SK-N-SH treated with all-trans-retinoic acid at 6 μM for 48 hours (cell line): ENCODE measurements at regions not wholly inside any gene's neighbourhood (a gene's known extent, or its start where the extent isn't known, plus 50 kb on each side); places are given as distances from the start of the nearest gene placed in this dataset.
"Not testable (repeated sequence)": the region's sequence is repeated elsewhere in the genome, so short reads cannot be mapped to it uniquely, and the experiment has no call there.

Source experiments
- ATAC-seq: fragments of 200-7000 bp; cut with Tn5 transposase; 3 replicates; pipeline ENCODE4 v1.9.1; 2020; ENCODE audit warnings: mild to moderate bottlenecking, moderate library complexity

DNA sequence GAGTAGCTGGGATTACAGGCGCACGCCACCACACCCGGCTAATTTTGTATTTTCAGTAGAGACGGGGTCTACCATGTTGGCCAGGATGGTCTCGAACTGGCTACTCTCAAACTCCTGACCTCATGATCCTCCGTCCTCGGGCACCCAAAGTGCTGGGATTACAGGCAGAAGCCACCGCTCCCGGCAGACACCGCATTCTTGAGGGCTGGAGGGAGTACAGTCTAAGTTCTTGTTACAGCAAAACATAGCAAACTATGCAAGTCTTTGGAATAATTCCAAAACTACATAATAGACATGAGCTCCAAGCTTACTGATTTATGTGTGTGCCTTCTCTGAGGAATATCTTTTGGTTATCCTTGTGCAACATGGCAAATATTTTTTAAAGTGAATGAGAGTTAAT lies 299.1 kb upstream of the ZNF658 start:
- not testable (repeated sequence) for ATAC-seq

- not testable (repeated sequence) for ATAC-seq
Measured at GRCh38 chr9:66631521-66632046, 268.9 kb upstream of the ZNF658 start.

DNA sequence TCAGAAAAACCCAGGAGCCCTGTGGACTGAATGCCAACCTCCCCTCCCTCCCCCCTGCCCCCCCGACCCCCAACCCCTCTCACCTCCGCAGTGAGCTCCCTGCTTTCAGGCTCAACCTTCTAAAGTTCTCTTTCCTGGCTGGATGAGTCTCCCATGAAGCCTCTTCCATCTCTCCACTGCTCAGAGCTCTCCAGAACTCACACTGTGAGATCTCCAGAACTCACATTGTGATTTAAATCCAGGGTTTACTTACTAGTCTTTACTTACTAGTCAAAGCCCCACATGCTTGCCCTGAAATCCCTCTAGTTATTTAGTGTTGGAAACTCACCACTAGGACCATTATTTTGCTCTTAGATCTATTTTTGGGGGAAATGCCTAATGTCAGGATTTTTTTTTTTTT lies 252.8 kb upstream of the ZNF658 start:
- ATAC-seq = not testable (repeated sequence)

GRCh38 chr9:66690242-66690641 lies 210.3 kb upstream of the ZNF658 start:
- not testable (repeated sequence) for ATAC-seq

GRCh38 chr9:66695561-66696240 lies 204.8 kb upstream of the ZNF658 start:
- ATAC-seq = not testable (repeated sequence)

DNA sequence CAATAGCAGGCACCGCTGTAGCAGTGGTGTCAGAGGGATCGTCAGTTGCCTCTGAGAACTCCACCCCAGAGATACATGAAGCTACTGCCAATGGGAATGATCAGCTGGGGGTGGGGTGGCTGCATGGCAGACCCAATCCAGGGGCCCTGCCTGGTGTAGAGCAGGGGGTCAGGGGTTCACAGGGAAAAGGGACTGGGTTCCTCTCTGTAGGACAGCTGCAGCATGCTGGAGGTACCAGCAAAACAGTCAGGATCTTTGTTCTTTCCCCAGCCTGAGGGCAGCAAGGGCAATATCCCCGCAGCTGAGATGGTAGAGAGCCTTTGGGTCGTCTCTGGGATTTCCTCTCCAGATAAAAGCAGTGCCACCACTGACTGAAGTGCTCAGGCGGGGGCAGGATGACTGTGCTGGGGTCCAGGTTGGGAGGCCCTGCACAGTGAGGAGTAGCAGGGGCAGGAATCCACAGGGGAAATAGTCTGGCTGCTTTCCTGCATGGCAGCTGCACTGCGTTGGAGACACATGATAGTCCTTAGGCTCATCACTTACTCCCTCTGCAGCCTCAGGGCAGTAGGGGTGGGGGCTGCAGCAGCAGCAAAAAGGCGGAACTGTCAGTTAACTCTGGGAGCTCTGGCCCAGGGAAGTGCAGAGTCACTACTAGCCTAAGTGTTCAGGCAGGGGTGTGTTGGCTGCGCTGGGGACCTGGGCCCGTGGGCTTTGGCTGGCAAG lies 203.0 kb upstream of the ZNF658 start:
- not testable (repeated sequence) for ATAC-seq

- ATAC-seq = not testable (repeated sequence)
Measured at GRCh38 chr9:66698066-66698455, 202.5 kb upstream of the ZNF658 start.

GRCh38 chr9:66701411-66702377 lies 198.8 kb upstream of the ZNF658 start:
- not testable (repeated sequence) for ATAC-seq

DNA sequence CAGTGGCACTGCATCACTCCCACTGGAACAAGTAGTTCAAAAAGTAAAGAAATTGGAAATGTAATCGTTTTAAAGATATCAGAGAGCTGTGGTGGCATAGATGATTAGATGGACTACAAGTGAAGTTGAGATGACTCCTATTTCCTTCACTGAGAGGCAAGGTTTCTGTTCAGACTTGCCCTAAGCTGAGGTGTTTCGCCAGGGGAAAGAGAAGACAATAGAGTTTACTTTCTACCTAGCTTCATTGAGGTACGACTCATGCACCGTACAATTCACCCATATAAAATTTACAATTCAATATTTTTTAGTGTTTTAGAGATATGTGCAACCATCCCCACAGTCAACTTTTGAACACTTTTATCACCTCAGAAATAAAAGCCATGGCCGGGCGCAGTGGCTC lies 189.0 kb upstream of the ZNF658 start:
- not testable (repeated sequence) for ATAC-seq

- not testable (repeated sequence) for ATAC-seq
Measured at GRCh38 chr9:66712870-66713269, 187.7 kb upstream of the ZNF658 start.

- ATAC-seq = peak; percentile 74; the same call in 2 of the 3 replicates
Measured at GRCh38 chr9:66713552-66713951, 187.0 kb upstream of the ZNF658 start.

GRCh38 chr9:66720845-66721244 lies 179.7 kb upstream of the ZNF658 start:
- ATAC-seq = not testable (repeated sequence)

DNA sequence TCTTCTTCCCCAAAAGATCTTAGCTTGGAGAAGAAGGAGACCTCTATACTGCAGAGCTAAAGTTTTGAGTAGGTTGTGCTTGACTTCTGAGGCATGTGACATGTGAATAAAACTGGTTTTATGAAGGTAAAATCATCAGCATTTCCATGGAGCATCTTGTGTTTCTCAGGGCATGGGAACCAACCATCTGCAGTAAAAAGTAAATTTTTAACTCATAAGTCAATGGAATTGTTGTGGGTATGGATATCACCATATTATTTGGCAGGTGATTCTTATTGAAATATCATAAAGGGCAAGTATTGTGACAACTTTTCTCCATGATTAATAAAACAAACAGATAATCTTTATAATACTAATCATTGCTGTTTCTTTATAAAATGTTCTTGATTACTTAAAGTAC lies 173.0 kb upstream of the ZNF658 start:
- not testable (repeated sequence) for ATAC-seq

DNA sequence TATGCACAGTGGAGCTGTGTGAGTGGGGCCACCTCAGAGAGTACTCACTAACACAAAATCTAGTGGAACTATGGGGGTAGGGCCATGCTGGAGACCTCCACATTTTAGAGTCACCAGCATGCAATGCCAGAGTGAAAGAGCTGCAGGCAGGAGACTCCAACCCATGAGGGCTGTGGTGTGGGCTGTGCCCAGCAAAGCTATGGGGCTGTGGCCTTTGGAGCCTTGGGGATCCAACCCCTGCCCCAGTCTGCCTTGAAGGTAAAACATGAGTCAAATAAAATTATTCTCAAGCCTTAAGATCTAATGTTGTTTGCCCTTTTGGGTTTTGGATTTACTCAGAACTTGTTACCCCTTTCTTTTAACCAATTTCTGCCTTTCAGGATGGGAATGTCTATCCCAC lies 163.8 kb upstream of the ZNF658 start:
- not testable (repeated sequence) for ATAC-seq

- ATAC-seq = not testable (repeated sequence)
Measured at GRCh38 chr9:66738418-66738817, 162.1 kb upstream of the ZNF658 start.

DNA sequence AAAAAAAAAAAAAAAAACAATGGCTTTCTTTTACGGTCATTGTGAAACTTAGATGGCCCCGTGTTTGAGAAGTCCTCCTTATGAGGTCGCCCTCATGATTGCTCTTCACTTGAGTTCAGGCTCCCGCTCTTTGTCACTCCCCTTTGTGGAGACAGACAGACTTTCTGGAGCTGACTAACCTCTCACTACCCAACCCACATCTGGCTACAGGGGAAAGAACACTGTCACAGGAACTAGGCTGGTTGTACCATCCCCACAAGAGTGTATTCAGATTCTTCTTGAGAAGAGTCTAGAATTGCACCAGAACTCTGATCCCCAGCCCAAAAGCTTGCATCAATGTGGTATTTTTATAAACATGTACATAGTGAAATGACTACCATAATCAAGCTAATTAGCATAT lies 160.4 kb upstream of the ZNF658 start:
- not testable (repeated sequence) for ATAC-seq

DNA sequence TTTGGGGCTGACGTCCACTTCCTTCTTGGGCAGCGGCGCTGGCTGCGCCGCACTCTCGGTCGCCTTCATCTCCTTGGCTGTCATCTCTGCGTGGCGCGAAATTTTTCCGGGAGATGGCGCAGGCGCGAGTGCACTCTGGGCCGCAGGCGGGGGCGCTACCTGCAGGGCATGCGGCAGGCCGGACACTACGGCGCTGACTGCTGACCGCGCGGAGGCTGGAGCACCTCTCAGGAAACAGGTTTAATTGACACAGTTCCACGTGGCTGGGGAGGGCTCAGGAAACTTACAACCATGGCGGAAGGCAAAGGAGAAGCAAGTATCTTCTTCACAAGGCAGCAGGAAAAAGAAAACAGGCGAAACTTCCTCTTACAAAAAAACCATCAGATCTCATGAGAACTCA lies 154.7 kb upstream of the ZNF658 start:
- not testable (repeated sequence) for ATAC-seq

DNA sequence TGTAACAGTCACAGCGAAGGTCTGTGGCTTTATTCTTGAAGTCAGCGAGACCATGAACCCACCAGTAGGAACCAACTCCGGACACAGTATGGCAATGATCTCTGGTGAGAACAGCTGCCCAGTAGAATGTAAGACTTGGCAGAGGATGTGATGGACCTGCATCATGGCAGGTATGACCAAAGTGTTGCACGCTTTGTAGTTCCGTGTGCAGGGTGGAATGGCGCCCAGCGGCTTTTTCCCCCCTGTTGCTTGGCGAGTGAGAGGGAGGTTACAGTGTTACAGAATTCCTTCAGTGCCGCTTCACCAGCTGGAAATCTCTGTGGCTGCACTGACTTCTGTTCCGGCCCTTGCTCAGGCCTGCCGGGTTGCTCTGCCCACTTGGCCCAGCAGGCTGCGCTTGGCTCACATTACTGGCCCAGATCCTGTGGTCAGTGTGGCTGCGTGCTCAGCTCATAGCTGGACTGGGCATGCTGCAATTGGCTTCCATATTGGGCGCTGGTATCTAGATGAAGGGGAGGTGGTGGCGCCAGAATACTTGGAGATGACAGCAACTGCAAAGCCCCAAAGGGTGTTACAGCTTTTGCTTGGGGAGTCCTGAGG lies 148.1 kb upstream of the ZNF658 start:
- ATAC-seq = peak; percentile 69; the same call in 2 of the 3 replicates

- not testable (repeated sequence) for ATAC-seq
Measured at GRCh38 chr9:66759825-66760492, 140.6 kb upstream of the ZNF658 start.

DNA sequence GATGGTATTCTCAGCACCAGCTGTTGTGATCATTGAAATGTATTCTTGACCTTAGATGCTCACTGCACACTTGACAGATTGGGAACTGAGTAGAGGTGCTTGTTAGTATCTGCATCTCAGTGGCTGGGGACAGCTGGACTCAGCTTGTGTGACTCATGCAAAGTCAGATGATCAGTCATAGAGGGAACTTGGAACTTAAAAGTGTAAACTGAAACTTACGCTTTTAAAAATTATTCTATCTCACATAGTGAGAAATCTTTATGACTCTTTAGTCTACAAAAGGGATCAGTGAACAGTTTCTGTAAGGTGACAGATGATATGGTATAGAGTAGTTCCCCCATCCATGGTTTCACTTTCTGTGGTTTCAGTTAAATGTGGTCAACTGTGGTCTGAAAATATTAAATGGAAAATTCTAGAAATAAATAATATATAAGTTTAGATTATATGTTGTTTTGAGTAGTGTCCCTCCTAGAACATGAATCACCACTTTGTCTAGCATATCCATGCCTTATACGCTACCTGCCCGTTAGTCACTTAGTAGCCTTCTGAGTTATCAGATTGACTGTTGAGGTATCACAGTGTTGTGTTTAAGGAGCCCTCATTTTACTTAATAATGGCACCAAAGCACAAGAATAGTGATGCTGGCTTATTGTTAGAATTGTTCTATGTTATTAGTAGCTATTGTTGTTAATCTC lies 135.6 kb upstream of the ZNF658 start:
- not testable (repeated sequence) for ATAC-seq

DNA sequence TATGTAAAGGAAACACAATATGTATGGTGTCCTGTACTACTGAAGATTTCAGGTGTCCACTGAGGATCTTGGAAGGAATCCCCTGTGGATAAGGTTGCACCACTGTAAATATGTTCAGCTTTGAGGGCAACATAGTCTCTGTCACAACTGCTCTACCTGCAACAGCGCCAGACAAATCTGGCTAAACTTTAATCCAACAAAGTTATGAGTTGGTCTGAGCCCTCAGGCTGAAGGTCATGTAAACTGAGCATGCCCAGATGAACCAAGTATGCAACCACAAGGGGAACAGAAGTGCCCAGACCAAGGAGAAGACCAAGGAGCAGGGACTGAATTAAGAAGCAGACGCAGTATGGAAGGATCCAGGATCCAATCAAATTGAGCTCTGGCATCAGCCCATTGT lies 135.0 kb upstream of the ZNF658 start:
- ATAC-seq = not testable (repeated sequence)
